ENCODE measurements at regions not wholly inside any gene's neighbourhood (a gene's known extent, or its start where the extent isn't known, plus 50 kb on each side); places are given as distances from the start of the nearest gene placed in this dataset.

GRCh38 chr20:4306206-4306605 lies 57.1 kb upstream of the ADRA1D start:
- Mint-ChIP-seq H3K9me3 (peaks cover 0 to 7% of the 10 kb centered on the region in 2 experiments; a peak in 2 of 5 replicates), H3K4me1 (no peaks in the 10 kb centered on the region), H3K27me3 (ENCODE audit: low read depth) (no peaks in the 10 kb centered on the region; the same call in none of the 2 replicates), H3K27ac (no peak overlapping the region; a peak in 1 of 7 replicates), H3K4me3 (no peak overlapping the region), H3K36me3 (ENCODE audit: insufficient read depth in 1 of 3, low read depth in 3 of 3) (0 out of 7 replicates have a peak, but pooled peaks cover 0 to 2% (median 0%) of the 10 kb centered on the region in 3 experiments)
- H4K8ac ChIP-seq (replicated peaks; ENCODE audit: insufficient read length, low read depth, low read length) = no peak overlapping the region
- H3K4me2 ChIP-seq (ENCODE audit: insufficient read depth, insufficient read length, low read length) = no peak overlapping the region
- no CpG with 5 or more reads among the region's 2 CpGs for WGBS (ENCODE audit: extremely low coverage, insufficient read length, low lambda C conversion rate)
- H4K5ac ChIP-seq (ENCODE audit: insufficient read length, low read depth, low read length) = no peak overlapping the region
- no peak overlapping the region for H2AFZ ChIP-seq (ENCODE audit: low read length)
- no peak overlapping the region for H4K91ac ChIP-seq (ENCODE audit: insufficient read length, low read depth, low read length)
- no peak overlapping the region for H2BK120ac ChIP-seq (ENCODE audit: low read depth, low read length, poor library complexity, severe bottlenecking)
- H2BK15ac ChIP-seq (ENCODE audit: low read depth, low read length) = no peak overlapping the region
- H3K18ac ChIP-seq (ENCODE audit: insufficient read length, low read depth, low read length) = no peak overlapping the region
- H3K27me3 ChIP-seq (ENCODE audit: insufficient read depth, low read length) = no peaks in the 10 kb centered on the region
- H3K4me1 ChIP-seq (ENCODE audit: insufficient read depth, low read length) = no peaks in the 10 kb centered on the region
- H3K23ac ChIP-seq (ENCODE audit: insufficient read length, low read depth, low read length) = no peak overlapping the region
- H3K4ac ChIP-seq (ENCODE audit: low read depth, low read length) = no peak overlapping the region
- no peak overlapping the region for H2AK5ac ChIP-seq (ENCODE audit: insufficient read length, low read length)
- H2BK5ac ChIP-seq (ENCODE audit: insufficient read length, low read length) = no peak overlapping the region
- H2BK20ac ChIP-seq (ENCODE audit: low read depth, low read length, poor library complexity, severe bottlenecking) = no peak overlapping the region
- H3K27ac ChIP-seq (ENCODE audit: insufficient read length, low read depth, low read length) = no peak overlapping the region
- no peak overlapping the region for H3K56ac ChIP-seq (ENCODE audit: insufficient read length, low read depth, low read length)
- H3K23me2 ChIP-seq (ENCODE audit: insufficient read length, low read depth, low read length, poor library complexity, severe bottlenecking) = no peaks in the 10 kb centered on the region
- no peaks in the 10 kb centered on the region for H4K20me1 ChIP-seq (ENCODE audit: control insufficient read depth, insufficient read depth, insufficient read length)
- no peaks in the 10 kb centered on the region for H3K9me3 ChIP-seq (ENCODE audit: control insufficient read depth, low read depth, low read length)
- no peak for TF ChIP-seq CTCF (conservative IDR thresholded peaks at IDR 0.05)
- no peak overlapping the region for H3T11ph ChIP-seq (ENCODE audit: low read length)
- no peak overlapping the region for H2BK12ac ChIP-seq (ENCODE audit: insufficient read length, low read depth, low read length)
- no peaks in the 10 kb centered on the region for H3K79me1 ChIP-seq (ENCODE audit: insufficient read depth, low read depth, low read length, poor library complexity, severe bottlenecking)
- DNase-seq = no peak
- no peak overlapping the region for H3K9ac ChIP-seq (ENCODE audit: extremely low read depth, insufficient read length, low read length)
- H3K14ac ChIP-seq (ENCODE audit: insufficient read depth, low read length) = no peak overlapping the region
- no peaks in the 10 kb centered on the region for H3K79me2 ChIP-seq (ENCODE audit: insufficient read depth, low read length)

All from H9 (cell line).